ENCODE measurements at regions not wholly inside any gene's neighbourhood (a gene's known extent, or its start where the extent isn't known, plus 50 kb on each side); places are given as distances from the start of the nearest gene placed in this dataset.

DNA sequence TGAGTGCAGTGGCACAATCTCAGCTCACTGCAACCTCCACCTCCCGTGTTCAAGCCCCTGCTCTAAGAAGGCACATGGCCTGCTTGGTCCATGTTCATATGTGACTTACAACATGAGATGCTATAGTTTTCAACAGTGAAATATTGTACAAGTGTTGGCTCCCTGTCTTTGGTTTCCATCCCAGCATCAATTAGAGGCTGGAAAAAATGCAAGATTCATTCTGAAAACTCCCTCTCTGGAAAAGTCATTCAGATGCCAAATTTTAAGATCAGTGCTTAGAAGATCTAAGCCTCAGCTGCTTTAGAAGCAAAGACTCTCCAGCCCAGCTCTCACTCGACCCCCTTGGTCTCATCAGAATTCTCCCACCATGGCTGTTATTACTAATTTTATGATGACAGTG lies 398.9 kb downstream of the KIF16B start:
- DNase-seq, result no peak

- no peak for DNase-seq
Observed at GRCh38 chr20:16173044-16173443, 400.2 kb downstream of the KIF16B start.

- no peak for DNase-seq
Observed at GRCh38 chr20:16171180-16171579, 402.1 kb downstream of the KIF16B start.

DNA sequence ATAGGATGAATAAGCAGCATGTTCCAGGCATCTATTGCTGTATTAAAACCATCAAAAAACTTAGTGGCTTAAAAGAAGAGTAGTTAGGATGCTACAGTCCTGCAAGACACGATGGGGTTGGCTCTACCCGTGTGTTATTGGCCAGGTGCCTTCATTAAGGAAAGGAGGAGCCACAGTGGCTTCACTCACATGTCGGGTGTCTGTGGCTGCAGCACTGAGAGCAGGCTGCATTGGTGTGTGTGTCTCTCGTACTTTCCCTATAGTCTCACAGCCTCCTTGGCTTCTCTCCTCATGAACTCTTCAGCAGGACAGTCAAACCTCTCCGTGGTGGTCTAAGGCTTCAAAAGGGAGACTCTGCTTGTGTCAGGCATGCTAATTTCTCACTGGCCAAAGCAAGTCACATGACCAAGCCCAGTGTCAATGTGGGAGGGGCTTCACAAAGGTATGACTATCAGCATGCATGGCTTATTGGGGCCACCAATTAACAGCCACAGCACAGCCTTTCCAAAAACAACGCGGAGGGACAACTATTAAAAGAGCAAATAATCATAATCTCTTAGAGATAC lies 402.8 kb downstream of the KIF16B start:
- no peak for DNase-seq

- DNase-seq, result peak in 1 of 14 donors; percentile 7
Observed at GRCh38 chr20:16167423-16168130, 405.7 kb downstream of the KIF16B start.

GRCh38 chr20:16166737-16167136 lies 406.5 kb downstream of the KIF16B start:
- no peak for DNase-seq

- no peak for DNase-seq
Observed at GRCh38 chr20:16158976-16159286, 414.3 kb downstream of the KIF16B start.

DNA sequence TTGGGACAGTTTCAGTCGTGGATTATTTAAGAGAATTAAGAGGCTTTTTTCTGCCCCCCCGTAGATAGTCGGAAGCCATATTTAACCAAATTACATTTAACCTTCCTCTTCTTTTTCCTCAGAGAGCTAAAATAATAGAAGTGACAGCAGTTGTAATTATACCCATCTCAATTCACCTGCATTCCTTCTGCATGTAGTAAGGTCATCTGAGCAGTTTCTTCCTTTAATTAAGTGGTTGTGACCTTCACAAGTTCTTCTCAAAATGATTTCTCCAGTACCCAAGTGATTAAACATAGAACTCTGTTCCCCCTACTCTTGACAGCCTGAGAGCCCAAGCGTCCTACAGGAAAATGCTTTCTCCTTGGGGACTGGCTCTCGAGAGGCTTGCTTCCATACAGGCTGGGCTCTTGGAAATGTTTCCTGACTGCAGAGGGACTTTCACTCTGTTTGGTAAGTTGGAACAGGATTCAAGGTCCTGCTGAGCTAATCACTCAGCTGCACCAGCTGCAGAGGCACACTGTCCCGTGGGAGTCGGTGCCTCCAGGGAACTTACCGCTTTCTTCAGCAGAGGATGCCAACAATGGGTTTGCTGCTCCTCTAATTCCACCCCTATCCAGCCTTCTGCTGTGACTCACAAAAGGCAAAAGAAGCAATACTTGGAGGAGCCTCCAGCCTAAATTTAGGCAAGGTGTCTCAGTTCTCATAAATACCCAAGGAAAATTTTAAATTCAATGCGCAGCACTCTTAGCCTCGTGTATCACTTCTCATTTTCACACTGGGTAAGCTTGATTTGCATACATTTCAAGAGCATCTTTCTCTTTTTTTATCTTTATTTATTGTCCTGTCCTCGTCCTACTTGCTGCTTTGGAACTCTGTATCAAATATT lies 414.9 kb downstream of the KIF16B start:
- no peak for DNase-seq

DNA sequence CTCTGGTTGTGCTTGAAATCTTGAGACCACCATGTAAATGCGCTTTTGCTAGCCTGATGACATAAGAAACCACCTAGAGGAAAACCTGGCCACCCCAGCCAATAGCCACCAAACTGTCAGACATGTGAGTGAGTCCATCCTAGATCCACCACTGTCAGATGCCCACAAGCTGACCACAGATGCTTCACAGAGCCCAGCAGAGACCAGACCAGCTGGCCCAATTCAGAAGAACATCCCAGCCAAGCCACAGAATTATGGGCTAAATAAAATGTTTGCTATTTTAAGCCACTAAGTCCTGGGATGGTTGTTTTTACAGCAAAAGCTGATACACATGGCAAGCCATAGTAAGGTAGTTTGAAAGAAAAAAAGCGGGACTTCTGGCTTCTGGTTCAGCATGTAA lies 425.3 kb downstream of the KIF16B start:
- DNase-seq, result peak in 1 of 14 donors; percentile 89

GRCh38 chr20:16147216-16147615 lies 426.0 kb downstream of the KIF16B start:
- peak in 1 of 14 donors; percentile 90 for DNase-seq

DNA sequence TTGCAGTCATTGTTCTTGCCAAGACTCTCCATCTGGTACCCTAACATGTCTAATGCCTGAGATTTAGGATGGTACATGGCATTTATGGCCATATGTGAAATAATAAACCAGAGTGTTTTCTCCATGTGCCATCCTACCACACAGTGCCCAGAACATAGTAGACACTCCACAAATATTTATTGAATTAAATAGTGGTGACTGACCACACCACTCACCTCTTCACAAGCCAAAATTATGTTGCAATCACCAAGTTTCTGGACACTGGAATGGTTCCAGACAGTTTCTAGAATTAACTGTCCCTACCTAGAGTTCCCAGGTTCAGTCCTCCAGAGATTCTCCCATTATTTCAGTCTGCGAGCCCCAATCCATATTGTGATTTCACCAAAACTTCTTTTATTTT lies 427.3 kb downstream of the KIF16B start:
- no peak for DNase-seq

GRCh38 chr20:16143596-16143995 lies 429.7 kb downstream of the KIF16B start:
- DNase-seq, result no peak

- no peak for DNase-seq
Observed at GRCh38 chr20:16135630-16136029, 437.6 kb downstream of the KIF16B start.

GRCh38 chr20:16132036-16132798 lies 441.0 kb downstream of the KIF16B start:
- no peak for DNase-seq

DNA sequence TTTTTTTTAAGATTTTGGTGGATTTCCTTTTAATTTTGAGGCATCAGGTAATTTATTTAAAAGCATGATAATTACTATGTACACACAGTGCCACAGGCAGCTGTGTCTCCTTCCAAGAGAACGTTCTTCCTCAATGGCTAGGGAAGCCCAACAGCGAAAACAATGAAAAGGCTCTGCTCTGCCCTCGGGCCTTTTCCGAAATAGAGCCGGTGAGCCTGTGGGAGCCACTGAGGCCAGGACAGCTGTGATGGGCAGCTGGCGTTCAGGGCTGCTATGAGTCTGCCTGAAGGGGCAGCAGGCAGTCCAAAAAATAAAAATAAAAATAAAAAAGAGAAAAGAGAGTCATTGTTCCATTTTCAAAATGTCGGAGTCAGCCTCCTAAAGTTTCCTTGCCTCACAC lies 443.8 kb downstream of the KIF16B start:
- no peak for DNase-seq

DNA sequence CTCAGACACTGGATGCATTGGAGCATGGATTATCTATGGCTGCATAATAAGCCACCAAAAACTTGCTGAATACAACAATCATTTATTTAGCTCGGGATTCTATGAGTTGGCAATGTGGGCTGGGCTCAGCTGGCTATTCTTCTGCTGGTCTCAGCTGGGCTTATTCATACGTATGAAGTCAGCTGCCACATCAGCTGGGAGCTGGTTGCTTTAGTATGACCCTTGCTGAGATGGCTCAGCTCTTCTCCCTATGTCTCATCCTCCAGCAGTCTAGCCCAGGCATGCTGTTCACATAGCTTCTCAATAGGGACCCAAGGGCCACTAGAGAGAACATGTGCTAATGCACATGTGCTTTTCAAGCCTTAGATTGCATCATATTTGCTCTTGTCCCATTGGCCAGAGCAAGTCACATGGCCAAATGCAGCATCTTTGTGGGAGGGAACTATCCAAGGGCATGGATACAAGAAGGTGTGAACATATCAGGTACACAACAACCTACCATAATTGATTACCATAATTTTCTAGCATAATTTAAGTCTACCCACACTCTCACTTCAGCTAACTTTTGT lies 444.6 kb downstream of the KIF16B start:
- no peak for DNase-seq

- no peak for DNase-seq
Observed at GRCh38 chr20:16125816-16126215, 447.4 kb downstream of the KIF16B start.

GRCh38 chr20:16124911-16125776 lies 448.1 kb downstream of the KIF16B start:
- no peak for DNase-seq

GRCh38 chr20:16124491-16124890 lies 448.8 kb downstream of the KIF16B start:
- DNase-seq, result no peak

- DNase-seq, result no peak
Observed at GRCh38 chr20:16123623-16124022, 449.6 kb downstream of the KIF16B start.

GRCh38 chr20:16119909-16120308 lies 453.3 kb downstream of the KIF16B start:
- no peak for DNase-seq

All from C1 segment of cervical spinal cord (tissue), 14 donors.